Caco-2 (cell line): ENCODE measurements at regions not wholly inside any gene's neighbourhood (a gene's known extent, or its start where the extent isn't known, plus 50 kb on each side); places are given as distances from the start of the nearest gene placed in this dataset.
"Not testable (repeated sequence)": the region's sequence is repeated elsewhere in the genome, so short reads cannot be mapped to it uniquely, and the experiment has no call there.

Source experiments
- BruUV-seq: library from RNA; stranded (reverse); fragments of 400-500 nt; replicated peaks from 2 replicates; lab custom pipeline; 2021; lab: Mats Ljungman, UMichigan
- CTCF ChIA-PET: fragments of 300-600 bp; sonication (Branson Sonifier 250); formaldehyde crosslinking; loops from one replicate; lab custom pipeline; 2022; ENCODE audit warnings: antibody characterized with exemption; lab: Charles Lee
- POLR2A ChIA-PET: fragments of 300-600 bp; sonication (Branson Sonifier 250); formaldehyde crosslinking; loops from one replicate; lab custom pipeline; 2022; ENCODE audit warnings: antibody characterized with exemption; lab: Charles Lee
- DNase-seq, 2 experiments: peaks; one replicate each; pipeline versions ENCODE4 v3.0.0 to v3.0.0-alpha.2; 2020 to 2022
- H3K27me3 ChIP-seq: replicated peaks from 2 replicates; pipeline ENCODE4 v1.6.0; 2011; ENCODE audit warnings: low read length; ENCODE audit not compliant: control insufficient read depth, insufficient read depth
- H3K36me3 ChIP-seq: 2 replicates; pipeline ENCODE4 v1.5.1; 2011; ENCODE audit warnings: low read length; ENCODE audit not compliant: control insufficient read depth, insufficient read depth
- H3K4me1 ChIP-seq: fragments of 250-450 bp; sonication (Bioruptor Pico); 2 replicates; pipeline ENCODE4 v1.5.1; 2020; ENCODE audit warnings: mild to moderate bottlenecking
- H3K4me3 ChIP-seq: 2 replicates; pipeline ENCODE4 v1.5.1; 2011; ENCODE audit warnings: low read depth, mild to moderate bottlenecking, control low read depth, low read length
- H3K9me3 ChIP-seq: fragments of 250-450 bp; sonication (Bioruptor Pico); 2 replicates; pipeline ENCODE4 v1.5.1; 2020; ENCODE audit warnings: mild to moderate bottlenecking, moderate library complexity
- H3K27ac Mint-ChIP-seq: one replicate; pipeline ENCODE4 v1.8.0; 2022; ENCODE audit warnings: mixed read lengths; ENCODE audit not compliant: unreplicated experiment
- H3K27me3 Mint-ChIP-seq: one replicate; pipeline ENCODE4 v1.8.0; 2022; ENCODE audit warnings: mixed read lengths; ENCODE audit not compliant: insufficient read depth, unreplicated experiment
- H3K36me3 Mint-ChIP-seq: one replicate; pipeline ENCODE4 v1.8.0; 2022; ENCODE audit warnings: mild to moderate bottlenecking, mixed read lengths; ENCODE audit not compliant: insufficient read depth, unreplicated experiment
- H3K4me1 Mint-ChIP-seq: one replicate; pipeline ENCODE4 v1.8.0; 2022; ENCODE audit warnings: low read depth, mixed read lengths; ENCODE audit not compliant: unreplicated experiment
- H3K4me3 Mint-ChIP-seq: one replicate; pipeline ENCODE4 v1.8.0; 2022; ENCODE audit warnings: mild to moderate bottlenecking, moderate library complexity, mixed read lengths; ENCODE audit not compliant: unreplicated experiment
- H3K9me3 Mint-ChIP-seq: one replicate; pipeline ENCODE4 v1.8.0; 2022; ENCODE audit warnings: mixed read lengths; ENCODE audit not compliant: unreplicated experiment
- CTCF ChIP-seq, 2 experiments: fragments of 200-600 bp in 1 of 2; IDR thresholded peaks; 1 replicate in 1 of 2; 2 replicates in 1 of 2; pipeline versions ENCODE4 v1.5.1 to v1.8.0; 2011 to 2022; ENCODE audit warnings: antibody characterized with exemption in 1 of 2, control low read depth in 1 of 2, inconsistent platforms in 1 of 2, low read depth in 1 of 2, low read length in 1 of 2, mild to moderate bottlenecking in 1 of 2, moderate library complexity in 1 of 2; ENCODE audit not compliant: insufficient read depth in 1 of 2, severe bottlenecking in 1 of 2, unreplicated experiment in 1 of 2
- intact Hi-C: fragments of 100-400 bp; cut with micrococcal nuclease; formaldehyde crosslinking; loops from one replicate; pipeline ENCODE4 v1.10.0; 2022; ENCODE audit not compliant: unreplicated experiment

- Histone ChIP-seq H3K27me3 (no peaks in the 10 kb centered on the region), H3K4me3 (no peak overlapping the region), H3K4me1 (peaks cover 6% of the 10 kb centered on the region; the same call in 1 of the 2 replicates), H3K36me3 (no peaks in the 10 kb centered on the region), H3K9me3 (no peaks in the 10 kb centered on the region)
- Mint-ChIP-seq H3K9me3 (peaks cover 18% of the 10 kb centered on the region), H3K4me1 (peaks cover 3% of the 10 kb centered on the region), H3K27me3 (no peaks in the 10 kb centered on the region), H3K27ac (no peak overlapping the region), H3K36me3 (no peaks in the 10 kb centered on the region), H3K4me3 (no peak overlapping the region)
- intact Hi-C loops, result no loop called here
- DNase-seq, result no peak
- POLR2A ChIA-PET, result no interaction called here
- BruUV-seq, result no TSS peak
- no peak for TF ChIP-seq CTCF (IDR thresholded peaks at IDR 0.05; ENCODE audit: insufficient read depth in 1 of 2, low read depth in 1 of 2, low read length in 1 of 2, severe bottlenecking in 1 of 2, unreplicated experiment in 1 of 2)
- CTCF ChIA-PET, result no interaction called here
These were observed 1056.8 kb downstream of the ROBO2 start for GRCh38 chr3:78096488-78097255.

- no TSS peak for BruUV-seq
- TF ChIP-seq CTCF (IDR thresholded peaks at IDR 0.05; ENCODE audit: insufficient read depth in 1 of 2, low read depth in 1 of 2, low read length in 1 of 2, severe bottlenecking in 1 of 2, unreplicated experiment in 1 of 2), result no peak
- Mint-ChIP-seq H3K27ac (no peak overlapping the region), H3K36me3 (no peaks in the 10 kb centered on the region), H3K27me3 (no peaks in the 10 kb centered on the region), H3K4me1 (no peaks in the 10 kb centered on the region), H3K9me3 (peaks cover 14% of the 10 kb centered on the region), H3K4me3 (no peak overlapping the region)
- no peaks in the 10 kb centered on the region for H3K4me1 ChIP-seq
- no peaks in the 10 kb centered on the region for H3K9me3 ChIP-seq
- no peak overlapping the region for H3K4me3 ChIP-seq
- H3K36me3 ChIP-seq, result no peaks in the 10 kb centered on the region
- CTCF ChIA-PET, result no interaction called here
- POLR2A ChIA-PET, result no interaction called here
- intact Hi-C loops, result no loop called here
- H3K27me3 ChIP-seq, result no peaks in the 10 kb centered on the region
- no peak for DNase-seq
These were observed 1058.5 kb downstream of the ROBO2 start for GRCh38 chr3:78098367-78098766.

- H3K36me3 Mint-ChIP-seq, result no peaks in the 10 kb centered on the region
- no peaks in the 10 kb centered on the region for H3K27me3 ChIP-seq
- H3K4me1 ChIP-seq, result no peaks in the 10 kb centered on the region
- ChIA-PET POLR2A (no interaction called here), CTCF (no interaction called here)
- no TSS peak for BruUV-seq
- no peaks in the 10 kb centered on the region for H3K9me3 ChIP-seq
- no peak for DNase-seq
- no peaks in the 10 kb centered on the region for H3K4me1 Mint-ChIP-seq
- no peak overlapping the region for H3K4me3 Mint-ChIP-seq
- H3K27ac Mint-ChIP-seq, result no peak overlapping the region
- TF ChIP-seq CTCF (IDR thresholded peaks at IDR 0.05; ENCODE audit: insufficient read depth in 1 of 2, low read depth in 1 of 2, low read length in 1 of 2, severe bottlenecking in 1 of 2, unreplicated experiment in 1 of 2), result no peak
- H3K36me3 ChIP-seq, result no peaks in the 10 kb centered on the region
- H3K4me3 ChIP-seq, result no peak overlapping the region
- intact Hi-C loops, result no loop called here
- no peaks in the 10 kb centered on the region for H3K27me3 Mint-ChIP-seq
- no peaks in the 10 kb centered on the region for H3K9me3 Mint-ChIP-seq
These were observed 1061.5 kb downstream of the ROBO2 start for GRCh38 chr3:78101384-78101783.

- H3K4me1 ChIP-seq, H3K9me3 Mint-ChIP-seq, H3K4me3 Mint-ChIP-seq, BruUV-seq, H3K9me3 ChIP-seq, H3K27ac Mint-ChIP-seq, DNase-seq, H3K36me3 Mint-ChIP-seq, POLR2A ChIA-PET, H3K36me3 ChIP-seq, CTCF ChIA-PET, intact Hi-C loops, H3K4me1 Mint-ChIP-seq, H3K4me3 ChIP-seq, H3K27me3 Mint-ChIP-seq, H3K27me3 ChIP-seq: not testable (repeated sequence)
These were observed 1068.5 kb downstream of the ROBO2 start for GRCh38 chr3:78108269-78108961.
